WTC11 (cell line): ENCODE measurements at regions not wholly inside any gene's neighbourhood (a gene's known extent, or its start where the extent isn't known, plus 50 kb on each side); places are given as distances from the start of the nearest gene placed in this dataset.

ENCODE experiments used
- FOXK1 ChIP-seq: sonication (generic); formaldehyde crosslinking; IDR thresholded peaks from 2 replicates; pipeline ENCODE4 v1.8.0; 2022; ENCODE audit warnings: mild to moderate bottlenecking, moderate library complexity, missing genetic modification reagents
- NR1H2 ChIP-seq: sonication (generic); formaldehyde crosslinking; IDR thresholded peaks from 2 replicates; pipeline ENCODE4 v1.9.0; 2021; ENCODE audit warnings: mild to moderate bottlenecking, moderate library complexity, missing genetic modification reagents
- NR2C2 ChIP-seq: sonication (generic); formaldehyde crosslinking; IDR thresholded peaks from 2 replicates; pipeline ENCODE4 v1.8.0; 2022; ENCODE audit warnings: mild to moderate bottlenecking, missing genetic modification reagents
- TF ChIP-seq, protein P1 (sequence below): sonication (generic); formaldehyde crosslinking; IDR thresholded peaks from 2 replicates; pipeline ENCODE4 v1.8.1; 2023; ENCODE audit warnings: mild to moderate bottlenecking, missing genetic modification reagents
- TF ChIP-seq, protein P2 (sequence below): sonication (generic); formaldehyde crosslinking; IDR thresholded peaks from 2 replicates; pipeline ENCODE4 v1.8.1; 2022; ENCODE audit warnings: missing genetic modification reagents, borderline replicate concordance
- TF ChIP-seq, protein P3 (sequence below): fragments of 200-600 bp; IDR thresholded peaks from 2 replicates; pipeline ENCODE4 v1.8.0; 2022; ENCODE audit warnings: antibody characterized with exemption
- TF ChIP-seq, protein P4 (sequence below): sonication (generic); formaldehyde crosslinking; IDR thresholded peaks from 2 replicates; pipeline ENCODE4 v1.8.0; 2022; ENCODE audit warnings: mild to moderate bottlenecking, missing genetic modification reagents
- TF ChIP-seq, protein P5 (sequence below): sonication (generic); formaldehyde crosslinking; IDR thresholded peaks from 2 replicates; pipeline ENCODE4 v1.8.1; 2023; ENCODE audit warnings: mild to moderate bottlenecking, missing genetic modification reagents

DNA sequence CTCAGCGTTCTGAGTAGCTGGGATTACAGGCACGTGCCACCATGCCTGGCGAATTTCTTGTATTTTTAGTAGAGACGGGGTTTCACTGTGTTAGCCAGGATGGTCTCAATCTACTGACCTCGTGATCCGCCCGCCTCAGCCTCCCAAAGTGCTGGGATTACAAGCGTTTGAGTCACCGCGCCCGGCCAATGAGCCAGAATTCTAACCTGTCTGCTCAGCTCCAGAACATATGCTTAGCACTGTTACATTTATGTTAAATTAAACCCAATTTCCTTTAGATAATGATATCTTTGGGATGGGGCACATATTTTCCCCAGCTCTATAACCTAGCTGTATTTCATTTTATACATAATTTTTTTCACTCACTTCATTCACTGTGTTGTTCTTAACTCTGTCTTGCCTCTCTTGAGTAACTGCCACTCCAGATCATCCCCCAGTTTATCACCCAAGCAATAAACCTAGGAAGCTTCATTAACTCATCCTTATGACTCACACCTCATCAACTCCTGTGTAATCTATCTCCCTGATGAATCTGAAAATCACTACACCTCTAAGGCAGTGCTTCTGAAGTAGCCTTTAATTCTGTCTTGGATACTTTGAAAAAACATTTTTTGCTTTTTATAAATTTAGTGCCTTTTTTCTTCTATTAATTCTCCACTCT is 559.7 kb upstream of the ZWINT start:
- TF ChIP-seq, protein P1, sequence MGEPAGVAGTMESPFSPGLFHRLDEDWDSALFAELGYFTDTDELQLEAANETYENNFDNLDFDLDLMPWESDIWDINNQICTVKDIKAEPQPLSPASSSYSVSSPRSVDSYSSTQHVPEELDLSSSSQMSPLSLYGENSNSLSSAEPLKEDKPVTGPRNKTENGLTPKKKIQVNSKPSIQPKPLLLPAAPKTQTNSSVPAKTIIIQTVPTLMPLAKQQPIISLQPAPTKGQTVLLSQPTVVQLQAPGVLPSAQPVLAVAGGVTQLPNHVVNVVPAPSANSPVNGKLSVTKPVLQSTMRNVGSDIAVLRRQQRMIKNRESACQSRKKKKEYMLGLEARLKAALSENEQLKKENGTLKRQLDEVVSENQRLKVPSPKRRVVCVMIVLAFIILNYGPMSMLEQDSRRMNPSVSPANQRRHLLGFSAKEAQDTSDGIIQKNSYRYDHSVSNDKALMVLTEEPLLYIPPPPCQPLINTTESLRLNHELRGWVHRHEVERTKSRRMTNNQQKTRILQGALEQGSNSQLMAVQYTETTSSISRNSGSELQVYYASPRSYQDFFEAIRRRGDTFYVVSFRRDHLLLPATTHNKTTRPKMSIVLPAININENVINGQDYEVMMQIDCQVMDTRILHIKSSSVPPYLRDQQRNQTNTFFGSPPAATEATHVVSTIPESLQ (CRISPR knock-in tag) = no peak
- TF ChIP-seq, protein P2, sequence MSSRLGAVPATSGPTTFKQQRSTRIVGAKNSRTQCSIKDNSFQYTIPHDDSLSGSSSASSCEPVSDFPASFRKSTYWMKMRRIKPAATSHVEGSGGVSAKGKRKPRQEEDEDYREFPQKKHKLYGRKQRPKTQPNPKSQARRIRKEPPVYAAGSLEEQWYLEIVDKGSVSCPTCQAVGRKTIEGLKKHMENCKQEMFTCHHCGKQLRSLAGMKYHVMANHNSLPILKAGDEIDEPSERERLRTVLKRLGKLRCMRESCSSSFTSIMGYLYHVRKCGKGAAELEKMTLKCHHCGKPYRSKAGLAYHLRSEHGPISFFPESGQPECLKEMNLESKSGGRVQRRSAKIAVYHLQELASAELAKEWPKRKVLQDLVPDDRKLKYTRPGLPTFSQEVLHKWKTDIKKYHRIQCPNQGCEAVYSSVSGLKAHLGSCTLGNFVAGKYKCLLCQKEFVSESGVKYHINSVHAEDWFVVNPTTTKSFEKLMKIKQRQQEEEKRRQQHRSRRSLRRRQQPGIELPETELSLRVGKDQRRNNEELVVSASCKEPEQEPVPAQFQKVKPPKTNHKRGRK = no peak
- TF ChIP-seq, protein P3, sequence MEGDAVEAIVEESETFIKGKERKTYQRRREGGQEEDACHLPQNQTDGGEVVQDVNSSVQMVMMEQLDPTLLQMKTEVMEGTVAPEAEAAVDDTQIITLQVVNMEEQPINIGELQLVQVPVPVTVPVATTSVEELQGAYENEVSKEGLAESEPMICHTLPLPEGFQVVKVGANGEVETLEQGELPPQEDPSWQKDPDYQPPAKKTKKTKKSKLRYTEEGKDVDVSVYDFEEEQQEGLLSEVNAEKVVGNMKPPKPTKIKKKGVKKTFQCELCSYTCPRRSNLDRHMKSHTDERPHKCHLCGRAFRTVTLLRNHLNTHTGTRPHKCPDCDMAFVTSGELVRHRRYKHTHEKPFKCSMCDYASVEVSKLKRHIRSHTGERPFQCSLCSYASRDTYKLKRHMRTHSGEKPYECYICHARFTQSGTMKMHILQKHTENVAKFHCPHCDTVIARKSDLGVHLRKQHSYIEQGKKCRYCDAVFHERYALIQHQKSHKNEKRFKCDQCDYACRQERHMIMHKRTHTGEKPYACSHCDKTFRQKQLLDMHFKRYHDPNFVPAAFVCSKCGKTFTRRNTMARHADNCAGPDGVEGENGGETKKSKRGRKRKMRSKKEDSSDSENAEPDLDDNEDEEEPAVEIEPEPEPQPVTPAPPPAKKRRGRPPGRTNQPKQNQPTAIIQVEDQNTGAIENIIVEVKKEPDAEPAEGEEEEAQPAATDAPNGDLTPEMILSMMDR = no peak
- TF ChIP-seq NR1H2 (no peak), NR2C2 (CRISPR knock-in tag) (no peak), FOXK1 (no peak)
- TF ChIP-seq, protein P4, sequence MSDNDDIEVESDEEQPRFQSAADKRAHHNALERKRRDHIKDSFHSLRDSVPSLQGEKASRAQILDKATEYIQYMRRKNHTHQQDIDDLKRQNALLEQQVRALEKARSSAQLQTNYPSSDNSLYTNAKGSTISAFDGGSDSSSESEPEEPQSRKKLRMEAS (CRISPR knock-in tag) = no peak
- TF ChIP-seq, protein P5, sequence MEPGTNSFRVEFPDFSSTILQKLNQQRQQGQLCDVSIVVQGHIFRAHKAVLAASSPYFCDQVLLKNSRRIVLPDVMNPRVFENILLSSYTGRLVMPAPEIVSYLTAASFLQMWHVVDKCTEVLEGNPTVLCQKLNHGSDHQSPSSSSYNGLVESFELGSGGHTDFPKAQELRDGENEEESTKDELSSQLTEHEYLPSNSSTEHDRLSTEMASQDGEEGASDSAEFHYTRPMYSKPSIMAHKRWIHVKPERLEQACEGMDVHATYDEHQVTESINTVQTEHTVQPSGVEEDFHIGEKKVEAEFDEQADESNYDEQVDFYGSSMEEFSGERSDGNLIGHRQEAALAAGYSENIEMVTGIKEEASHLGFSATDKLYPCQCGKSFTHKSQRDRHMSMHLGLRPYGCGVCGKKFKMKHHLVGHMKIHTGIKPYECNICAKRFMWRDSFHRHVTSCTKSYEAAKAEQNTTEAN (CRISPR knock-in tag) = no peak
